HG03060 (cell line): ENCODE measurements at regions not wholly inside any gene's neighbourhood (a gene's known extent, or its start where the extent isn't known, plus 50 kb on each side); places are given as distances from the start of the nearest gene placed in this dataset.
"Not testable (repeated sequence)": the region's sequence is repeated elsewhere in the genome, so short reads cannot be mapped to it uniquely, and the experiment has no call there.

ENCODE experiments used
- ATAC-seq: cut with Tn5 transposase; IDR thresholded peaks from one replicate; pipeline ENCODE4 v1.9.1; 2021; ENCODE audit warnings: low read depth, moderate number of reproducible peaks; ENCODE audit not compliant: unreplicated experiment

- ATAC-seq = no peak
Measured at GRCh38 chr7:81887098-81888090, 117.5 kb upstream of the HGF start.

DNA sequence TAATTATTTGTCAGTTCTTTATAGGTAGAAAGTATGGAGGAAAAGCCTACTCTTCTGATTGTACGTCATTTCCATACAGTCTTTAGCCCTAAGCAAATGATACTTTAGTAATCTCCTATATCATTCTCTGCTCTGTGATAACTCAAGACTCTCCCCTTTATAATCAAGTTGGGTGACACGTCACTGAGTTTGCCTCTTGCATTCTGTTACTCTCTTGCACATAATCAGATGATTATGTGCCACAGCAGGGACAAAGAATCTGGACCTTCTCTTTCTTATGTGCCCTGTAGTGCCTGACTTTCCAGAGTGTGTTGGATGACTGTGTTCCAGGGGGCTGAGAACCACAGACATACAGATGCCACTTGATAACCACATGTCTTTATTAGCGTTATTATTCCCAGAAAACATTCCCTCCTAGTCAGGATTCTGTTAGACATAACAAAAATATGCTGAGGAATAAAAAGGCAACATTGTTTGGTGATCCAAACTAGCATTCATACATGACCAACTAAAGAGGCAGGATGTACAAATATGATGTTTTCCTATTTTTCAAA lies 116.4 kb upstream of the HGF start:
- no peak for ATAC-seq

GRCh38 chr7:81884817-81885216 lies 115.0 kb upstream of the HGF start:
- ATAC-seq = no peak

DNA sequence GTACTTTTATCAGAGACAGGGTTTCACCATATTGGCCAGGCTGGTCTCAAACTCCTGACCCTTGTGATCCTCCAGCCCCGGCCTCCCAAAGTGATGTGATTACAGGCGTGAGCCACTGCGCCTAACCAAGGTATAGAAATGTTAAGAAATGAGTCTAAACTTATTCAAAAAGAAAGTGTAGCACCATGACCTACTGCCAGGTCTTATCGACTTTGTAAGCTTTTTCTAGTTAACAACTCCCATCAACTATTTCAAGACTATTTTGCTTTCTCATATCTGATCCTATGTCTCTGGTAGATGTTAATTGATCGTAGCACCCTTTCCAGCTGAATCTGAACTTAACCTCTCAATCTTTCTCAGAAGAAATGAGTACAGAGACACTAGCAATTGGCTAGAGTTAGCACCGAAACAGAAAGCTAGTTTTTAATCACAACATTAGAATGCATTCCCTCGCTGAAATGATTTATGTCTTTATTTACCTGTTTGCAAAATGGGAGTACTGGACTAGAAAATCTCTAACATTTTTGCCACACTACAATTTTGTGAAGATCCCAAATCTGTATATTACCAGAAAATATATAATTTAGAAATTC lies 114.0 kb upstream of the HGF start:
- no peak for ATAC-seq

GRCh38 chr7:81882086-81882485 lies 112.2 kb upstream of the HGF start:
- no peak for ATAC-seq

DNA sequence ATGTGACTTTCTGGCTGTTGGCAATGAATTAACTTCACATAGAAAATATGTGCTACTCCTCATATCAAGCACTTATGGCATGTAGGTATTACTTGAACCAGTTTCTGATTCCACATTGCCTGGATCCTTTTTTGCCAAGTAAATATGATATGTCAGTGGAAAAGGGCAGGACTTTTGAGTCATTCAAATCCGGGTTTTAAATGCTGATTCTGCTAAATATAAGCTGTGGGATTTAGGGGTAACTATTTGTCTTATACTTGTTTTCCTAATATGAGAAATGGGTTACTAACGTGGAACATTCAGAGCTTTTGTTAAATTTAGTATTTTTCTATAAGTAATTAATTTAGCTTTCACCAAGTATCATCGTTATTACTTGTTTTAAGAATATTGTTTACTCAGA lies 108.0 kb upstream of the HGF start:
- no peak for ATAC-seq

DNA sequence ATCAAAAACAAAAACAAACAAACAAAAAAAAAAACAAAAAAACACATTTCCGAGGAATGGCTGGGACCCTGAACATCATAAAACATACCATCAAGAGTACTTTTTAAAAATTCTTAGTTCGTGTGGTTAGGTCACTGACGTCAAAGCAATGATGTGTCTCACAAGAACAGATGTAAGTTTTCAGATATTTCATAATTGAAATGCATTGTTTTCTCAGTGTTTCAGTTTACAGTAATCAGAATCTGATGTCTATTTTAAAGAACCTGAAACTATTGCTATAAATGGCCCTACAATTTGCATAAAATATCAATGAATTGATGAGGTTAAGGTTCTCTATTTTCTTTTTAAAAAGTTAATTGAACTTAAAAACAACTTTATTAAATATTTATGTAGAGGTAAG lies 103.7 kb upstream of the HGF start:
- ATAC-seq = no peak

DNA sequence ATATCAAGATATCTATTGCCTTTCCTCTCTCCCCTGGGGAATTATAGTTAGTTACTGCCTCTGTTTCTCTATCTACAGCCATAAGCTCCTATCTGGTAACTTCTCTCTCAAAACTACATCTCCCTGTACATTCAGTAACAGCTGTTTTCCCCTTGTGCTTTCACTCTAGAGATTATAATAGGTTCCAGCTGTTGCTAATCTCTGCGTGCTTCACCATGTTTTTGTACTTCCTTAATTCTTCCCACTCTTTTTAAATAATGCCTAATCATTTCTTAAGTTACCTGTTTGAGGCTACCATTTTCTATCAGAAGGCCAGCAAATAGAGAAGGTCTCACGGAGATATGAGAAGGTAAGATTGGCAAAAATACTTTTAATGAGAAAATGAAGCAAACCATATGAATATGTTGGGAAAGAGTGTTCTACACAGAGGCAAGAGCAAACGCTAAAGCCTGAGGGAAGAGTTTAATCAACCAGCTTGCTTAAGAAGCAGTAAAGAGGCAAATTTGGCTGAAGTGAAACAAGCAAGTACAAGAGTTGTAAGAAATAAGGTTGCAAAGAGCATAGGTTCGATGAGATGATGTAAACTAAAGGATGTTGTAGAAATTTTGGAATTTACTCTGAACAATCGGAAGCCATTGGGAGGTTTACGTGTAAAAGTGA lies 101.9 kb upstream of the HGF start:
- no peak for ATAC-seq

DNA sequence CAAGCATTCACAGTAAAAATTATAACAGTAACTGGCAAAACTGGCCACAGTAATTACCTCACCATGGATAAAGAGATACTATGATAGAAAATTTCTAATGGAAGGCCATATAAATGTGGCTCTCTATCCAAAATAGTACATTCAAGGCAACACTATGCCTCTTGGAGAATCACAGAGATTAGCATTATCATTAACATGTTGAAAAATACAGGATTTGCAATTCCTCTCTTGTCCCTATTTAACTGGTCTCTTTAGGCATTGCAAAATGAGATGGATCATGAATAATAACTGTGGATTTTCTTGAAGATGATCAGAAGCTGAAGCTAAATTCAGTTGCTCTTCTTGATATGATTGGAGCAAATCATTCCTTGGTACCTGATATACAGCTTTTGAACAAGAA lies 100.8 kb upstream of the HGF start:
- ATAC-seq = no peak

GRCh38 chr7:81869670-81870069 lies 99.8 kb upstream of the HGF start:
- peak; percentile 34 for ATAC-seq

DNA sequence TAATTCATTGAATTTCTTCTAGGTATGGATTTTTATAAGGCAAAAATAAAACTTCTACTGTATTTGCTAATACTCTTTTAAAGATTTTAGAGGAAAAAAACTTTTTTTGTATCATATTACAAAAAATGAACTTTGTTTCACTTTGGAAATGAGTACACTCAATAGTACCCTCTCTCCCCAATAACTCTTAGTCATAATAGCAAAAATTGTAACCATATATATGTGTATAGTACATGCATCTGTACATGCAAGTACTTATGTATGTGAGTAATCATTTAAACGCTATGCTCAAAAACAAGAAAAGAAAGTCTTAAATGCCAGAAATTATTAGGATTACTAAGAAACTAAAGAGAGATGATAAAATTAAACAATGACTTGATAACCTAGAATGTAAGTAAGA lies 95.9 kb upstream of the HGF start:
- no peak for ATAC-seq

DNA sequence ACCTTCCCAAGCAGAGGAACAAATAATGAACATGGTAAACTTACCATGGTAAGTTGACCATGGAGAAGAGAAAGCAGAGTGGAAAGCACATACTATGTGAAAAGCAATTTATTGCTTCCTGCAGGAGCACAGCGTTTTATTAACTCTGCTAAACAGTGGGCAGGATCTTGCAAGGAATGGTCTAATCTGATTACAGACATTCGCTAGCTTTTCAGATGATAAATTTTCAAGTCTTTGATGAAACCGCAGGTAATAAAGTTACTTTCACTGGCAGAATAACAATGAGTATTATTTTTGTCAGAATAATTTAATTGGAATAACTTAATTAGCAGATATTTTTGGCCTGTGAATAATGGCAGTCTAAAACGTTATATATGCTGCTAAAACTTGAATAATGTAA lies 89.6 kb upstream of the HGF start:
- ATAC-seq = no peak

DNA sequence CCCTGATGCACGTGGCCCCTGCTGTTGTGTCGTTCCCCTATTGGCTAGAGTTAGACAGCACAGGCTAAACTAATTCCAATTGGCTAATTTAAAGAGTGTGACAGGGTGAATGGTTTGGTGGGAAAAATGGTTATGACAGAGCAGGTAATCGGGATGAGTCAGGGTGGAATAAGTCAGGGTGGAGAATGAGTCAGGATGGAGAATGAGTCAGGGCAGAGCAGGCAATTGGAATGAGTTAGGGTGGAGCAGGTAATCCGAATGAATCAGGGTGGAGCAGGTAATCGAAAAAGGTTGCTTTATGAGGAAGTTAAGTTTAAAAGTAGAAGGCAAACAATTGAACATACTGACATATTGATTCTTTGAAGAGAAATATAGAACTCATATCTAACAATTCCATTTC lies 89.0 kb upstream of the HGF start:
- ATAC-seq = not testable (repeated sequence)

DNA sequence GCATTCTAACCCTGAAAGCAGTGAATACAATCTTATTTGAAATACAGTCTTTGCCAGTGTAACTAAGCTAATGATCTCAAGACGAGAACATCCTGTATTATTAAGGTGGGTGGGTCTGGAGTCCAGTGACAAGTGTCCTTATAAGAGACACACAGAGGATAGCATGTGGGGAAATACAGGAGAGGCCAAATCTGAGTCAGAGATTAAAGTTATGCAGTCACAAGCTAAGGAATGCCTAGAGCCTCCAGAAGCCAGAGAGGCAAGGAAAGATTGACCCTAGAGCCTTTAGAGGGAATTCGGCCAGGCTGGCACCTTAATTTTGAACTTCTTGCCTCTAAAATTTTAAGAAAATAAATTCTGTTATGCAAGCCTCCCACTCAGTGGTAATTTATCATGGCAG lies 87.5 kb upstream of the HGF start:
- no peak for ATAC-seq

- ATAC-seq = no peak
Measured at GRCh38 chr7:81854518-81854917, 84.7 kb upstream of the HGF start.

DNA sequence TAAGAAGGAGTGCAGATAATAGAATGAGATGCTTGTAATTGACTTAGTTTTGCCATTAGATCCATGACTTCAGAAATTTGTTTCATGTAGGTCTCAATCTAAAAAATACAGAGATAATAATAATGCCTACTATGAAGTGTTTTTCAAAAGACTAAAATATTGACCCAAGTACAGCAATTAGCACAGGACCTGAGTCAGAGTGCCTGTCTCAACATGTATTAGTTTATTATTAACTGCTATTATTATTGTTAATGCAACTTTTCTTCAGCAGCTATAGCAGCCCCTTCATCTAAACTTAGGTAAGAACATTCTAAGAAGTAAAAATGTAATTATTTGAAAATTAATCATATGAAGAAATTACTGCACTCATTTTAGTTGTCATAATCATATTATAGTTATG lies 82.9 kb upstream of the HGF start:
- no peak for ATAC-seq

DNA sequence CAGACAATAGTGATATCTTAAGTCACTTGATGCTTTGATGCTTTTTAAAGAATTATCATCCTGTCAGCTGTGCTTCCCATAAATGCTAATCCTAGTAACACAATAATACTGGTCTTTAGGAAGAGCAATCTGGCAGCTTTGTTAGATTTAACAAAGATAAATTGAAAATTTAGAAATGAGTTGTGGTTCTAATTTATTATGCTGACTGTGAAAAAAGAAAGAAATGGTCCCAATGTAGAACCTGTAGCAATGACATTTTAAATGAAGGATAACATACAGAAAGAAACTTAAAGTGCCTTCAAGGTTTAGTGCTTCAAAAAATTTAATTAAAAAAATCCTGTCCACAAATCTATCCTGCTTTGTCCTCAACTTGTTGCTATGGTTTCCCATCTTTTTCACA lies 81.6 kb upstream of the HGF start:
- ATAC-seq = no peak

GRCh38 chr7:81846398-81846797 lies 76.6 kb upstream of the HGF start:
- peak; percentile 50 for ATAC-seq

DNA sequence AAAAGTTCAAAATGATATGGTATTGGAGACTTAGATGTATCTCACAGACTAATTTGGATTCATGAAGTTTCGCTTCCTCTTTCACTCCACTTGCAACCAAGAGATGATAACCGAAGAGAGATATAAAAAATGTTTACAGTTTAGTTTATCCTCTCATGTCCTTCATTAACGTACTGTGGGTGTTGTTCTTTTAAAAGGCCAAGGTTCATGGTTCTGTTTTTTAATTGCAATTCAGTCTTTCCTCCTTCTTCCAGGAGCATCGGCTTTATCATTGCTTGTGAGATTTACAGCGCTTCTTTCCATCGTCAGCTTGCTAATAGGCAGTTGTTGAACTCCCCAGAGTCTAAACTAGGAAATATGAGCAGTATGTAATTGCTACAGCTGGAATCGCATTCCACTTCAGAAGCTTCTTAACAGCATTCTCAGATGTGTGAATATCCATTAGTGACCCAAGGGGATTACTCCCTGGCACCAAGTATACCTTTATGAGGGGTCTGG lies 75.9 kb upstream of the HGF start:
- peak; percentile 84 for ATAC-seq

DNA sequence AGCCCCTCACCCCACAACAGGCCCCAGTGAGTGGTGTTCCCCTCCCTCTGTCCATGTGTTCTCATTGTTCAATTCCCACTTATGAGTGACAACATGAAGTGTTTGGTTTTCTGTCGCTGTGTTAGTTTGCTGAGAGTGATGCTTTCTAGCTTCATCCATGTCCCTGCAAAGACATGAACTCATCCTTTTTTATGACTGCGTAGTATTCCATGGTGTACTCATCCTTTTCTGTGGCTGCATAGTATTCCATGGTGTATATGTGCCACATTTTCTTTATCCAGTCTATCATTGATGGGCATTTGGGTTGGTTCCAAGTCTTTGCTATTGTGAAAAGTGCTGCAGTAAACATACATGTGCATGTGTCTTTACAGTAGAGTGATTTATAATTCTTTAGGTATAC lies 73.8 kb upstream of the HGF start:
- ATAC-seq = not testable (repeated sequence)

DNA sequence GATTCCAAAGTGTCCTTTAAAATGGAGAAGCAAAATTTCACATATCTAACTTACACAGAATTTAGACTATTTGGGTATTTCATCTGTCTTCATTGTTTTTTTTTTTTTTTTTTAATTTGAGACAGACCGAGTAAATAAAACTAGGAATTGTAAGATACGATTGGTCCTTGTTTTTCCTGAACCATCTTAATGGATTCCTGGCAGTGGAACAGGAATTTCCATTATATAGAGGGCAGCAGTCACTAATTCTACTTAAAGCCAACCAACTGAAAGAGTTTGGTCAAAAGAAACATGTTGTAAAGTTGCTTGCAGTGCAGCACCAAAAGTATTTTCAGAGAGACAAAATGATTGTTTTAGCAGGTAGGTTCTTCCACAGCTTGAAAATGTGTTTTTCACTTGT lies 72.5 kb upstream of the HGF start:
- ATAC-seq = no peak
